GM12864 (cell line): ENCODE measurements at regions not wholly inside any gene's neighbourhood (a gene's known extent, or its start where the extent isn't known, plus 50 kb on each side); places are given as distances from the start of the nearest gene placed in this dataset.

ENCODE experiments used
- DNase-seq: peaks from one replicate; pipeline ENCODE4 v3.0.0-alpha.2; 2011; ENCODE audit warnings: low read depth
- H3K4me3 ChIP-seq: 2 replicates; pipeline ENCODE4 v1.5.1; 2011; ENCODE audit warnings: mild to moderate bottlenecking, low read depth, low read length, control low read depth
- CTCF ChIP-seq: IDR thresholded peaks from 2 replicates; pipeline ENCODE4 v1.5.1; 2011; ENCODE audit warnings: low read depth, mild to moderate bottlenecking, moderate library complexity, low read length, control low read depth, inconsistent platforms; ENCODE audit errors: missing control alignments

DNA sequence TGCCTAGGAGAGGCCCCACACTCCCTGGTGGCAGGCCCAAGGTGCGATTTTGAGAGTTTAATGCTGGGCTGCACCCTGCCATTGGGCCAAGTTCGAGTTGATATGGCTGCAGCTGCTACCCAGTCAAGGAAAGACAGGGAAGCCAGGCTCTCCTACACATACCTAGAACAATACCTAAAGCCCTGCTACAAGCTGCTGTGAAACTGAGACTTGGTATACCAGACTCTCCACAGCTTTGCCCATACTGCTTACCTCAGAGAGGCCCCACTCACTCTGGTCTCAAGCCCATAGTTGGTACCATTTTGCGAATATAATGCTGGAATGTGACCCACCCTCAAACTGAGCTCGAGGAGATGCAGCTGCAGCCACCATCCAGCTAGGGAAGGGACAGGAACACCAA is 147.7 kb upstream of the MAGEB2 start:
- TF ChIP-seq CTCF = no peak
- DNase-seq = no peak

DNA sequence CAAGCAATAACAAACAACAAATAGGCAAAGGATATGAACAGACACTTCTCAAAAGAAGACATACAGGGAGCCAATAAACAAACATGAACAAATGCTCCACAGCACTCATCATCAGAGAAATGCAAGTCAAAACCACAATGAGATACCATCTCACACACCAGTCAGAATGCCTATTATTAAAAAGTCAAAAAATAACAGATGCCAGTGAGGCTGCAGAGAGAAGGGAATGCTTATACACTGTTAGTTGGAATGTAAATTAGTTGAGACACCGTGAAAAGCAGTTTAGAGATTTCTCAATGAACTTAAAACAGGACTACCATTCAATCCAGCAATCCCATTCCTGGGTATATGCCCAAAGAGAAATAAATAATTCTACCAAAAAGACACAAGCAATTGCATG is 129.8 kb upstream of the MAGEB2 start:
- DNase-seq = no peak
- H3K4me3 ChIP-seq = no peak overlapping the region
- TF ChIP-seq CTCF = no peak

More for the DNA sequence above, 147.7 kb upstream of the MAGEB2 start:
- no peak overlapping the region for H3K4me3 ChIP-seq

GRCh38 chrX:30111431-30111830 is 103.9 kb upstream of the MAGEB2 start:
- DNase-seq = no peak

DNA sequence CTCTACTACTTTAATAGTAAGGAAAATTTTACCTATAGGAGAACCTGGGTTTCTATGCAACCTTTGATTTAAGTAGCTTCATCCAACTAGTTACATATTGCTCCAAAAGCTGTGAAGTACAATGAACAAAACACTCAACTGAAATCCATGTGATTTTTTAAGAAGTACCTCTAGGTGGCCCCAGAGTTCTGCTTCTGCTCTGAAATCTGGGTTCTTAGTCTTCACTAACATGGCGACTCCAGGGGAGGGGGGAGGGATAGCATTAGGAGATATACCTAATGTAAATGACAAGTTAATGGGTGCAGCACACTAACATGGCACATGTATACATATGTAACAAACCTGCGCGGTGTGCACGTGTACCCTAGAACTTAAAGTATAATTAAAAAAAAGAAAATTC is 73.4 kb upstream of the MAGEB2 start:
- no peak for TF ChIP-seq CTCF
- H3K4me3 ChIP-seq = no peak overlapping the region
- DNase-seq = peak; percentile 0

More at GRCh38 chrX:30111431-30111830, 103.9 kb upstream of the MAGEB2 start:
- TF ChIP-seq CTCF = no peak
- H3K4me3 ChIP-seq = no peak overlapping the region

DNA sequence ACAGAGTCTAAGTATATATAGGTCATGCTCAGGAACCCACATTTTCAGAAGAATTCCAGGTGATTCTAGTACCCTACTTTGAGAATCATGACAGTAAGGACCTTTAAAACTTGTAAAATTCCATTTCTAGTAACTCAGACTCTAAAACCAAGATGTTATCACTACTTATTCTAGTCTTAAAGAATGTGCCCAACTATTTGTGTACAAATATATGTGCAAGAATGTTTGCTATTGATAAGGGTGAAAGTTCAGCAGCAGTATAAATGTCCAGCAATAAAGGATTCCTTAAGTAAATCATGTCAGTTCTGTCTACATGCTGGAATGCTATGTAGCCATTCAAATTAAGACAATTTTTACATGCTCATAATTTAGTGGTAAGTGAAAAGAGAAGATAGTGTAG is 71.1 kb upstream of the MAGEB2 start:
- H3K4me3 ChIP-seq = no peak overlapping the region
- no peak for DNase-seq
- TF ChIP-seq CTCF = no peak

DNA sequence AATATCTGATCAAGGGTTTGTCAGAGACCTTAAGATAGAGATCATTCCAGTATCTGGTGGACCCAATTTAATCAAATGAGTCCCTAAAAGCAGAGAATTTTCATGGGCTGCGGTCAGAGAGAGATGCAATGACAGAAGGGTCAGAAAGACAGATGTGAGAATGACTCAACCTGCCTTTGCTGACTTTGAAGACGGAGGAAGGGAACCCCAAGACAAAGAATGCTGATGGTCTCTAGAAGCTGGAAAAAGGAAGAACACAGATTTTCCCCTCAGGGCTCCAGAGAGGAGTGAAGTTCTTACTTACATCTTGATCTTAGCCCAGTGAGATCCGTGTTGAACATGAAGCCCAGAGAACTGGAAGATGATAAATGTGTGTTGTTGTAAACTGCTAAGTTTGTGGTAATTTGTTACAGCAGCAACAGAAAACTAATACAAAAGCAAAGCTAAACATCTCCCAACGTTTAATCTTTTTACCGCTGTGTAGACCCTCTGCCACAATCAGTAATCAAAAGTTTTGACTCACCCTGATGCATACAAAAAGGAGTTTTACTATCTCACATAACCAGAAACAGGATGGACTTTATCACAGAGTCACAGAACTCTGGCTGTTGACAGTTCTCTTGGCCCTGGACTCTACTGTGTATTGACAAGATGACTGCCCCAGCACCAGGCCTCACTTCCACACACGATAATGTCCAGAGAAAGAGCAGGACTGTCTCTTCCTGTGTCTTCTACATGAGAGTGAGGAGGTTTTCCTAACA is 70.2 kb upstream of the MAGEB2 start:
- no peak for TF ChIP-seq CTCF
- no peak for DNase-seq
- H3K4me3 ChIP-seq = no peak overlapping the region
